A549 (cell line): ENCODE measurements at regions not wholly inside any gene's neighbourhood (a gene's known extent, or its start where the extent isn't known, plus 50 kb on each side); places are given as distances from the start of the nearest gene placed in this dataset.

Experiments
- ATAC-seq, 2 experiments: fragments of 200-7000 bp in 1 of 2; fragments of >200 bp in 1 of 2; cut with Nextera tagmentation in 1 of 2; cut with Tn5 transposase in 1 of 2; 3 replicates each; pipeline versions ENCODE4 v1.8.0 to v1.9.1; 2018 to 2020; ENCODE audit warnings: mild to moderate bottlenecking in 1 of 2, moderate library complexity in 1 of 2
- CTCF ChIA-PET: fragments of 300-600 bp; sonication (Branson Sonifier 250); formaldehyde crosslinking; extraction: SDS; loops from one replicate; lab custom pipeline; 2021; ENCODE audit warnings: antibody characterized with exemption, inconsistent platforms; lab: Yijun Ruan, JAX
- POLR2A ChIA-PET: fragments of 350-600 bp; formaldehyde crosslinking; extraction: SDS; loops from one replicate; lab custom pipeline; 2021; ENCODE audit warnings: antibody characterized with exemption, inconsistent platforms; lab: Yijun Ruan, JAX
- DNase-seq, 2 experiments: peaks; one replicate each; pipeline versions ENCODE4 v3.0.0 to v3.0.0-alpha.2; 2011 to 2016; ENCODE audit warnings: low read depth in 1 of 2, low spot score in 1 of 2
- FAIRE-seq: peaks from 2 replicates; lab custom pipeline; 2011; peaks lifted over from hg19 to GRCh38; lab: Jason Lieb, UNC
- H3K27ac ChIP-seq, 2 experiments: fragments of >200 bp; sonication (Bioruptor Twin); formaldehyde crosslinking; 3 replicates each; pipeline ENCODE4 v1.5.1; 2016 to 2017
- H3K4me1 ChIP-seq: fragments of >200 bp; sonication (Bioruptor Twin); formaldehyde crosslinking; 3 replicates; pipeline ENCODE4 v1.6.1; 2016
- H3K4me2 ChIP-seq: fragments of >200 bp; sonication (Bioruptor Twin); formaldehyde crosslinking; 3 replicates; pipeline ENCODE4 v1.6.1; 2016
- H3K4me3 ChIP-seq: fragments of >200 bp; sonication (Bioruptor Twin); formaldehyde crosslinking; 3 replicates; pipeline ENCODE4 v1.5.1; 2016
- H3K9me3 ChIP-seq: fragments of >200 bp; sonication (Bioruptor Twin); formaldehyde crosslinking; 3 replicates; pipeline ENCODE4 v1.6.1; 2016
- CBX2 ChIP-seq: fragments of 200-600 bp; sonication (generic); IDR thresholded peaks from 2 replicates; pipeline ENCODE4 v1.6.1; 2016; ENCODE audit warnings: low read depth, mild to moderate bottlenecking, borderline replicate concordance
- CHD4 ChIP-seq: fragments of 200-600 bp; sonication (generic); IDR thresholded peaks from 2 replicates; pipeline ENCODE4 v1.6.1; 2016; ENCODE audit warnings: antibody characterized with exemption, mild to moderate bottlenecking, borderline replicate concordance
- EHMT2 ChIP-seq: fragments of 200-600 bp; sonication (generic); IDR thresholded peaks from 2 replicates; pipeline ENCODE4 v1.6.1; 2016; ENCODE audit warnings: antibody characterized with exemption, low read depth, mild to moderate bottlenecking, moderate library complexity
- ESRRA ChIP-seq: fragments of 150-350 bp; IDR thresholded peaks from 2 replicates; pipeline ENCODE4 v1.6.1; 2014; ENCODE audit warnings: mild to moderate bottlenecking, low read length, borderline replicate concordance
- FOXS1 ChIP-seq: fragments of 250-450 bp; sonication (Bioruptor Pico); IDR thresholded peaks from 2 replicates; pipeline ENCODE4 v1.5.0; 2020; ENCODE audit warnings: mild to moderate bottlenecking, moderate library complexity
- HOXB13 ChIP-seq: fragments of 250-450 bp; sonication (Bioruptor Pico); IDR thresholded peaks from 2 replicates; pipeline ENCODE4 v1.5.0; 2020; ENCODE audit warnings: low read depth, mild to moderate bottlenecking, moderate library complexity
- JUNB ChIP-seq: fragments of >200 bp; sonication (Bioruptor Twin); formaldehyde crosslinking; IDR thresholded peaks from 2 replicates; pipeline ENCODE4 v1.6.1; 2016
- KDM5A ChIP-seq: fragments of 200-600 bp; sonication (generic); IDR thresholded peaks from 2 replicates; pipeline ENCODE4 v1.6.1; 2016; ENCODE audit warnings: antibody characterized with exemption, mild to moderate bottlenecking
- POLR2AphosphoS2 ChIP-seq: conservative IDR thresholded peaks from 2 replicates; pipeline ENCODE4 v1.6.1; 2012; ENCODE audit warnings: low read length, improper control_type of control experiment, inconsistent platforms
- RAD21 ChIP-seq, 2 experiments: fragments of >200 bp in 1 of 2; sonication (Bioruptor Twin) in 1 of 2; formaldehyde crosslinking in 1 of 2; IDR thresholded peaks in 1 of 2; conservative IDR thresholded peaks in 1 of 2; 2 replicates in 1 of 2; 3 replicates in 1 of 2; pipeline ENCODE4 v1.6.1; 2012 to 2018; ENCODE audit warnings: inconsistent platforms in 1 of 2
- RARB ChIP-seq: fragments of 250-450 bp; sonication (Bioruptor Pico); IDR thresholded peaks from 2 replicates; pipeline ENCODE4 v1.8.0; 2021; ENCODE audit warnings: mild to moderate bottlenecking, moderate library complexity
- RFX5 ChIP-seq: fragments of 450-650 bp; IDR thresholded peaks from 2 replicates; pipeline ENCODE4 v1.7.1; 2014; ENCODE audit warnings: antibody characterized with exemption, mild to moderate bottlenecking, moderate library complexity
- RNF2 ChIP-seq: fragments of 200-600 bp; sonication (generic); IDR thresholded peaks from 2 replicates; pipeline ENCODE4 v1.6.1; 2016; ENCODE audit warnings: low read depth, mild to moderate bottlenecking, antibody characterized with exemption, moderate library complexity, borderline replicate concordance
- SMC3 ChIP-seq: fragments of >200 bp; sonication (Bioruptor Twin); formaldehyde crosslinking; IDR thresholded peaks from 3 replicates; pipeline ENCODE4 v1.6.1; 2018; ENCODE audit warnings: inconsistent platforms
- SREBF2 ChIP-seq: fragments of 450-650 bp; IDR thresholded peaks from 2 replicates; pipeline ENCODE4 v1.6.1; 2014; ENCODE audit warnings: mild to moderate bottlenecking, moderate library complexity
- ZC3H11A ChIP-seq: fragments of 450-650 bp; IDR thresholded peaks from 2 replicates; pipeline ENCODE4 v1.6.1; 2014; ENCODE audit warnings: antibody characterized with exemption, mild to moderate bottlenecking
- ZSCAN20 ChIP-seq: fragments of 250-450 bp; sonication (Bioruptor Pico); IDR thresholded peaks from 2 replicates; pipeline ENCODE4 v1.8.0; 2022; ENCODE audit warnings: mild to moderate bottlenecking, moderate library complexity
- WGBS: methylation state at CpG from one replicate; pipeline ENCODE4 v1.1.6; 2017; ENCODE audit errors: missing lambda C conversion rate; 5-methylcytosine and 5-hydroxymethylcytosine counted together
- TF ChIP-seq, protein P1 (sequence below): fragments of >200 bp; sonication (Bioruptor Twin); formaldehyde crosslinking; IDR thresholded peaks from 3 replicates; pipeline ENCODE4 v1.5.1; 2016
- TF ChIP-seq, protein P2 (sequence below): fragments of 250-450 bp; sonication (Bioruptor Pico); IDR thresholded peaks from 2 replicates; pipeline ENCODE4 v1.5.0; 2020; ENCODE audit warnings: low read depth, mild to moderate bottlenecking, moderate library complexity
- TF ChIP-seq, protein P3 (sequence below): IDR thresholded peaks from 2 replicates; pipeline ENCODE4 v1.6.1; 2012; ENCODE audit warnings: low read depth, borderline replicate concordance
- TF ChIP-seq, protein P4 (sequence below): fragments of 200-600 bp; sonication (generic); IDR thresholded peaks from 2 replicates; pipeline ENCODE4 v1.6.1; 2016; ENCODE audit warnings: antibody characterized with exemption, mild to moderate bottlenecking, moderate library complexity
- TF ChIP-seq, protein P5 (sequence below): fragments of >200 bp; sonication (Bioruptor Twin); formaldehyde crosslinking; IDR thresholded peaks from 3 replicates; pipeline ENCODE4 v1.6.1; 2016
- TF ChIP-seq, protein P6 (sequence below): IDR thresholded peaks from 2 replicates; pipeline ENCODE4 v1.6.1; 2012

DNA sequence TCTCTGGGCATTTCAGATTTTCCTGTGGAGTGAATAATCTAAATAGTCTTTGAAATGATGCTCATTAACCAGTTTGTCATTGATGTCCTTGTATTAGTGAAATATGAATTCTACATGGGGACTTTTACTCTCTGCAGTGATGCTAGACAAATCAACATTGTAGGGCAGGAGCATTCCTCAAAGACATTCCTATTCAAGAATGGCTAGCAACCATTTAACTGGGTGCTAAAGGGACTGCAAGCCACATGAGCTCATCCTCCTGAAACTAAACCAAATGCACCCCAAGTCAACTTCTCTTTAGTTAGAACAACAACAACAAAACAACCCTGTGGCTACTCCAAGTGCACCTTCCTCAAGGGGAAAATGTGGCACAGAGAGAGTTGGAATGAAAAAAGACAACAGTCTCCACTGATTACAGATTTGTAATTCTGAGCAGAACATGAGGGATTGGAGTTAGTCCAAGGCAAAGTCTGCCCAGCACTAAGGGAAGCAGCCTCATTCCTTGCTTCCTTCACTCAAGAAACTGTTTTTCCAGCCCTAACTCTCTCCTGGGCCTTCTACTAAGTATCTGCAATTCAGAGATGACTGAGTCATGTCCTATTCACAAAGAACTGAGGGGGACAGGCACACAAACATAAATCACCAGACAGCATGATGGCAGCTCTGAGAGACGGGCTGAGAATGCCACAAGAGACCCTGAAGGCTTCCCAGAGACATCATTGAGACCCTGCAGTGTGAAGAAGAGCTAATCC lies 82.0 kb upstream of the WWC1 start:
- FAIRE-seq (no peak), DNase-seq (no peak), ATAC-seq (no peak)
- TF ChIP-seq, protein P1, sequence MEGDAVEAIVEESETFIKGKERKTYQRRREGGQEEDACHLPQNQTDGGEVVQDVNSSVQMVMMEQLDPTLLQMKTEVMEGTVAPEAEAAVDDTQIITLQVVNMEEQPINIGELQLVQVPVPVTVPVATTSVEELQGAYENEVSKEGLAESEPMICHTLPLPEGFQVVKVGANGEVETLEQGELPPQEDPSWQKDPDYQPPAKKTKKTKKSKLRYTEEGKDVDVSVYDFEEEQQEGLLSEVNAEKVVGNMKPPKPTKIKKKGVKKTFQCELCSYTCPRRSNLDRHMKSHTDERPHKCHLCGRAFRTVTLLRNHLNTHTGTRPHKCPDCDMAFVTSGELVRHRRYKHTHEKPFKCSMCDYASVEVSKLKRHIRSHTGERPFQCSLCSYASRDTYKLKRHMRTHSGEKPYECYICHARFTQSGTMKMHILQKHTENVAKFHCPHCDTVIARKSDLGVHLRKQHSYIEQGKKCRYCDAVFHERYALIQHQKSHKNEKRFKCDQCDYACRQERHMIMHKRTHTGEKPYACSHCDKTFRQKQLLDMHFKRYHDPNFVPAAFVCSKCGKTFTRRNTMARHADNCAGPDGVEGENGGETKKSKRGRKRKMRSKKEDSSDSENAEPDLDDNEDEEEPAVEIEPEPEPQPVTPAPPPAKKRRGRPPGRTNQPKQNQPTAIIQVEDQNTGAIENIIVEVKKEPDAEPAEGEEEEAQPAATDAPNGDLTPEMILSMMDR = no peak
- TF ChIP-seq SMC3 (no peak), HOXB13 (CRISPR knock-in tag) (no peak), RAD21 (conservative IDR thresholded peaks at IDR 0.05 in 1 of 2, IDR thresholded peaks at IDR 0.05 in 1 of 2) (no peak), POLR2AphosphoS2 (no peak), ZSCAN20 (CRISPR knock-in tag) (no peak), RARB (no peak), ZC3H11A (no peak), CBX2 (no peak), EHMT2 (no peak), SREBF2 (no peak)
- TF ChIP-seq, protein P2, sequence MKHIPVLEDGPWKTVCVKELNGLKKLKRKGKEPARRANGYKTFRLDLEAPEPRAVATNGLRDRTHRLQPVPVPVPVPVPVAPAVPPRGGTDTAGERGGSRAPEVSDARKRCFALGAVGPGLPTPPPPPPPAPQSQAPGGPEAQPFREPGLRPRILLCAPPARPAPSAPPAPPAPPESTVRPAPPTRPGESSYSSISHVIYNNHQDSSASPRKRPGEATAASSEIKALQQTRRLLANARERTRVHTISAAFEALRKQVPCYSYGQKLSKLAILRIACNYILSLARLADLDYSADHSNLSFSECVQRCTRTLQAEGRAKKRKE = no peak
- 0% methylated on average over 1 of the region's 1 CpG for WGBS
- ChIA-PET CTCF (interaction anchor here (1.2 kb wide), 1 partner anchor 10 kb away, joined by 5 read pairs; no protein-coding TSS in a partner anchor), POLR2A (no interaction called here)
- H3K4me2 ChIP-seq = no peak overlapping the region
- H3K4me3 ChIP-seq = no peak overlapping the region
- H3K9me3 ChIP-seq = no peaks in the 10 kb centered on the region
- no peak overlapping the region for H3K27ac ChIP-seq
- no peaks in the 10 kb centered on the region for H3K4me1 ChIP-seq

DNA sequence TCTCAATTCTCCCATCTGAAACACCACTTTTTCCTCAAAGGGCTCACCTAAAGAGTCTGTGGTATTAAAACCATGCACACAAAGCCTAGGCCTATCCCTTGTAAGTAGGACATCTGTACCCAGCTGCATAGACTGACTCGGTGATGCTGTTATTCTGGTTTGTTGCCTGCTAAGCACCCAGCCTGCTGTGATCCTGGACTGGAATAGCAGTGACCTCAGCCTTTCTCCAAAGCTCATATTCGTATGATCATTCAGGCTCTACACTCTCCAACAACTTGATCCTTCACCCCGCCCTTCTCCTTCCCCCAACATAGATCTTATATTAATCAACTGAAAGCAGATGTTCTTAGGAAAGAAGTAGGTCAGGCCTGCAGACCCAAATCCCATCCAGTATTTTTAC lies 81.4 kb upstream of the WWC1 start:
- DNase-seq (no peak), ATAC-seq (no peak), FAIRE-seq (no peak)
- ChIA-PET POLR2A (no interaction called here), CTCF (interaction anchor here (1.2 kb wide), 1 partner anchor 10 kb away, joined by 5 read pairs; no protein-coding TSS in a partner anchor)
- no peak overlapping the region for H3K27ac ChIP-seq
- 23% methylated on average over 3 of the region's 3 CpGs for WGBS
- H3K9me3 ChIP-seq = no peaks in the 10 kb centered on the region
- no peak overlapping the region for H3K4me3 ChIP-seq
- no peaks in the 10 kb centered on the region for H3K4me1 ChIP-seq
- H3K4me2 ChIP-seq = no peak overlapping the region
- no peak for TF ChIP-seq SMC3
- TF ChIP-seq JUNB = no peak
- TF ChIP-seq, protein P3, sequence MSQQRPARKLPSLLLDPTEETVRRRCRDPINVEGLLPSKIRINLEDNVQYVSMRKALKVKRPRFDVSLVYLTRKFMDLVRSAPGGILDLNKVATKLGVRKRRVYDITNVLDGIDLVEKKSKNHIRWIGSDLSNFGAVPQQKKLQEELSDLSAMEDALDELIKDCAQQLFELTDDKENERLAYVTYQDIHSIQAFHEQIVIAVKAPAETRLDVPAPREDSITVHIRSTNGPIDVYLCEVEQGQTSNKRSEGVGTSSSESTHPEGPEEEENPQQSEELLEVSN = no peak
- TF ChIP-seq FOXS1 (CRISPR knock-in tag) = no peak
- TF ChIP-seq, protein P4, sequence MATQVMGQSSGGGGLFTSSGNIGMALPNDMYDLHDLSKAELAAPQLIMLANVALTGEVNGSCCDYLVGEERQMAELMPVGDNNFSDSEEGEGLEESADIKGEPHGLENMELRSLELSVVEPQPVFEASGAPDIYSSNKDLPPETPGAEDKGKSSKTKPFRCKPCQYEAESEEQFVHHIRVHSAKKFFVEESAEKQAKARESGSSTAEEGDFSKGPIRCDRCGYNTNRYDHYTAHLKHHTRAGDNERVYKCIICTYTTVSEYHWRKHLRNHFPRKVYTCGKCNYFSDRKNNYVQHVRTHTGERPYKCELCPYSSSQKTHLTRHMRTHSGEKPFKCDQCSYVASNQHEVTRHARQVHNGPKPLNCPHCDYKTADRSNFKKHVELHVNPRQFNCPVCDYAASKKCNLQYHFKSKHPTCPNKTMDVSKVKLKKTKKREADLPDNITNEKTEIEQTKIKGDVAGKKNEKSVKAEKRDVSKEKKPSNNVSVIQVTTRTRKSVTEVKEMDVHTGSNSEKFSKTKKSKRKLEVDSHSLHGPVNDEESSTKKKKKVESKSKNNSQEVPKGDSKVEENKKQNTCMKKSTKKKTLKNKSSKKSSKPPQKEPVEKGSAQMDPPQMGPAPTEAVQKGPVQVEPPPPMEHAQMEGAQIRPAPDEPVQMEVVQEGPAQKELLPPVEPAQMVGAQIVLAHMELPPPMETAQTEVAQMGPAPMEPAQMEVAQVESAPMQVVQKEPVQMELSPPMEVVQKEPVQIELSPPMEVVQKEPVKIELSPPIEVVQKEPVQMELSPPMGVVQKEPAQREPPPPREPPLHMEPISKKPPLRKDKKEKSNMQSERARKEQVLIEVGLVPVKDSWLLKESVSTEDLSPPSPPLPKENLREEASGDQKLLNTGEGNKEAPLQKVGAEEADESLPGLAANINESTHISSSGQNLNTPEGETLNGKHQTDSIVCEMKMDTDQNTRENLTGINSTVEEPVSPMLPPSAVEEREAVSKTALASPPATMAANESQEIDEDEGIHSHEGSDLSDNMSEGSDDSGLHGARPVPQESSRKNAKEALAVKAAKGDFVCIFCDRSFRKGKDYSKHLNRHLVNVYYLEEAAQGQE = no peak
- TF ChIP-seq, protein P5, sequence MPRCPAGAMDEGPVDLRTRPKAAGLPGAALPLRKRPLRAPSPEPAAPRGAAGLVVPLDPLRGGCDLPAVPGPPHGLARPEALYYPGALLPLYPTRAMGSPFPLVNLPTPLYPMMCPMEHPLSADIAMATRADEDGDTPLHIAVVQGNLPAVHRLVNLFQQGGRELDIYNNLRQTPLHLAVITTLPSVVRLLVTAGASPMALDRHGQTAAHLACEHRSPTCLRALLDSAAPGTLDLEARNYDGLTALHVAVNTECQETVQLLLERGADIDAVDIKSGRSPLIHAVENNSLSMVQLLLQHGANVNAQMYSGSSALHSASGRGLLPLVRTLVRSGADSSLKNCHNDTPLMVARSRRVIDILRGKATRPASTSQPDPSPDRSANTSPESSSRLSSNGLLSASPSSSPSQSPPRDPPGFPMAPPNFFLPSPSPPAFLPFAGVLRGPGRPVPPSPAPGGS = no peak
- no peak for TF ChIP-seq ESRRA
- TF ChIP-seq CHD4 = no peak
- TF ChIP-seq, protein P6, sequence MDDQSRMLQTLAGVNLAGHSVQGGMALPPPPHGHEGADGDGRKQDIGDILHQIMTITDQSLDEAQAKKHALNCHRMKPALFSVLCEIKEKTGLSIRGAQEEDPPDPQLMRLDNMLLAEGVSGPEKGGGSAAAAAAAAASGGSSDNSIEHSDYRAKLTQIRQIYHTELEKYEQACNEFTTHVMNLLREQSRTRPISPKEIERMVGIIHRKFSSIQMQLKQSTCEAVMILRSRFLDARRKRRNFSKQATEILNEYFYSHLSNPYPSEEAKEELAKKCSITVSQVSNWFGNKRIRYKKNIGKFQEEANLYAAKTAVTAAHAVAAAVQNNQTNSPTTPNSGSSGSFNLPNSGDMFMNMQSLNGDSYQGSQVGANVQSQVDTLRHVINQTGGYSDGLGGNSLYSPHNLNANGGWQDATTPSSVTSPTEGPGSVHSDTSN = no peak
- TF ChIP-seq RFX5 = no peak
- no peak for TF ChIP-seq KDM5A
- TF ChIP-seq RNF2 = no peak
- no peak for TF ChIP-seq HOXB13 (CRISPR knock-in tag)
- no peak for TF ChIP-seq SREBF2
